ENCODE measurements at regions not wholly inside any gene's neighbourhood (a gene's known extent, or its start where the extent isn't known, plus 50 kb on each side); places are given as distances from the start of the nearest gene placed in this dataset.
"Not testable (repeated sequence)": the region's sequence is repeated elsewhere in the genome, so short reads cannot be mapped to it uniquely, and the experiment has no call there.

GRCh38 chrX:40887476-40887875, 152.1 kb upstream of the MED14 start:
- no peak for DNase-seq (ENCODE audit: low spot score)

GRCh38 chrX:40891798-40892197, 156.5 kb upstream of the MED14 start:
- no peak for DNase-seq (ENCODE audit: low spot score)

DNA sequence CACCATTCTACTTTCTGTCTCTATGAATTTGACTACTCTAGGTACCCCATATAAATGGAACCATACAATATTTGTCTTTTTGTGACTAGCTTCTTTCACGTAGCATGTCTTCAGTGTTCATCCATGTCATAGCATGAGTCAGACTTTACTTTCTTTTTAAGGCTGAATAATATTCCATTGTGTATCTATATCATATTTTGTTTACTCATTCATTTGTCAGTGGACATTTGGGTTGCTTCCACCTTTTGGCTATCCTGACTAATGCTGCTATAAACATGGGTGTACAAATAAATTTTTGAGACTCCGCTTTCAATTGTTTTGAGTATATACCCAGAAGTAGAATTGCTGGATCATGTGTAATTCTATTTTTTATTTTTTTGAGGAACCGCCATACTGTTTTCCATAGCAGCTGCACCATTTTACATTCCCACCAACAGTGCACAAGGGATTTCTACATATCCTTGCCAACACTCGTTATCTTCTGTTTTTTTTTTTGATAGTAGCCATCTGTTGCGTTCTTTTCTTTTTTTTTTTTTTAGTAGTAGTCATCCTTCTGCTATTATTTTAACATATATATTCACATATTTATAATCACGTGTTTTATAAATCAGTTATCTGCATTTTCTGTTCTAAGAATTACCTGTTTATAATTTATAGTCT, 158.0 kb upstream of the MED14 start:
- no peak for DNase-seq (ENCODE audit: low spot score)

- DNase-seq (ENCODE audit: low spot score): no peak
These were observed 159.9 kb upstream of the MED14 start for GRCh38 chrX:40895246-40895645.

- no peak for DNase-seq (ENCODE audit: low spot score)
These were observed 162.5 kb upstream of the MED14 start for GRCh38 chrX:40897718-40898270.

GRCh38 chrX:40904739-40905138, 169.4 kb upstream of the MED14 start:
- not testable (repeated sequence) for DNase-seq (ENCODE audit: low spot score)

- no peak for DNase-seq (ENCODE audit: low spot score)
These were observed 172.7 kb upstream of the MED14 start for GRCh38 chrX:40908026-40908425.

DNA sequence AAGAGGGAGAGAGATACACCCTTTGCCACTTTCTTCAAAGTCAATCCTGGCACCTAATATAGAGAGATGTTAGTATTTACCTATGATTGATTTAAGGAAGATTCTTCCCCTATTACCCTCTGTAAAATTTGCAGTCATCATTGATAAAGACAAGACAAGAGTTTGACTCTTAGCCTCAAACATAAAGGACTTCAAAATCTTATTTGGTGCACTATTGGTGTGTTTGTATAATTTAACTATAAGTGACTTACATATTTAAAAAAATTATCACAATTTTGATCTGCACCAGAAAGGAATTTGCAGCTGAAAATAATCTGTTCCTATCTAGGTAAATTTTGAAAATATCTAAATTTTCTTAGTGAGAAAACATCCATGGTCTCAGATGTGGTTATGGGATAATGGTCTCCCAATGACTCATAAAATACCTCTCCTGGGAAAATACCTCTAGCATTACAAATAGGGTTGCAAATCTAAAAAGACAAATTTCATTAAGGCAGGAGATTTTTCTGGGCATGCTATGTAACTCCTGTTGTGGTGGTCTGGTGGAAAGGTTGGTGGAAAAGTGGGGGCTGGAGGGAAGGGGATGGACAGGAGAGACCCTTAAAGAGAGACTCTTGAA, 173.6 kb upstream of the MED14 start:
- no peak for DNase-seq (ENCODE audit: low spot score)

GRCh38 chrX:40912166-40912565, 173.1 kb upstream of the USP9X start:
- DNase-seq (ENCODE audit: low spot score): no peak

- no peak for DNase-seq (ENCODE audit: low spot score)
These were observed 172.7 kb upstream of the USP9X start for GRCh38 chrX:40912576-40912975.

GRCh38 chrX:40920351-40920750, 164.9 kb upstream of the USP9X start:
- DNase-seq (ENCODE audit: low spot score): no peak

DNA sequence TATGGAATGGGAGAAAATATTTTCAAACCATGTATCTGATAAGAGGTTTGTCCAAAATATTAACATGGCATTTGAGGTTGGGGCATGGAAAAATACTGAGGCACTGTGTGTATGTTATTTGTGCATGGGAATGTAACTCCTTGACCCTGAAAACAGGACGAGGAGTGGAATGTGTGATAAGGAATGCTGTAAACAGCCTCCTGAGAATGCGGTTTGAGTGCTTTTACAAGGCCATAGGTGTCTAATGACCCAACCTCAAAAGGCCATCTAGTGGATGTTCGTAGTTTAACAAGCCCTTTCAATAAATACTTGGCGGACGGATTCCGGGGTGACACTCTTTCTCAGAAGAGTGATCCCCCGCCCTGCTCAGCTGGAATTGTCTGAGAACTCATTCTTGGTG, 162.9 kb upstream of the USP9X start:
- no peak for DNase-seq (ENCODE audit: low spot score)

- DNase-seq (ENCODE audit: low spot score): not testable (repeated sequence)
These were observed 158.4 kb upstream of the USP9X start for GRCh38 chrX:40926739-40927427.

- no peak for DNase-seq (ENCODE audit: low spot score)
These were observed 157.2 kb upstream of the USP9X start for GRCh38 chrX:40928076-40928475.

- DNase-seq (ENCODE audit: low spot score): no peak
These were observed 153.3 kb upstream of the USP9X start for GRCh38 chrX:40931921-40932320.

GRCh38 chrX:40933132-40933705, 152.0 kb upstream of the USP9X start:
- no peak for DNase-seq (ENCODE audit: low spot score)

- DNase-seq (ENCODE audit: low spot score): no peak
These were observed 151.4 kb upstream of the USP9X start for GRCh38 chrX:40933706-40934425.

- no peak for DNase-seq (ENCODE audit: low spot score)
These were observed 148.4 kb upstream of the USP9X start for GRCh38 chrX:40936827-40937226.

GRCh38 chrX:40938423-40938822, 146.8 kb upstream of the USP9X start:
- no peak for DNase-seq (ENCODE audit: low spot score)

DNA sequence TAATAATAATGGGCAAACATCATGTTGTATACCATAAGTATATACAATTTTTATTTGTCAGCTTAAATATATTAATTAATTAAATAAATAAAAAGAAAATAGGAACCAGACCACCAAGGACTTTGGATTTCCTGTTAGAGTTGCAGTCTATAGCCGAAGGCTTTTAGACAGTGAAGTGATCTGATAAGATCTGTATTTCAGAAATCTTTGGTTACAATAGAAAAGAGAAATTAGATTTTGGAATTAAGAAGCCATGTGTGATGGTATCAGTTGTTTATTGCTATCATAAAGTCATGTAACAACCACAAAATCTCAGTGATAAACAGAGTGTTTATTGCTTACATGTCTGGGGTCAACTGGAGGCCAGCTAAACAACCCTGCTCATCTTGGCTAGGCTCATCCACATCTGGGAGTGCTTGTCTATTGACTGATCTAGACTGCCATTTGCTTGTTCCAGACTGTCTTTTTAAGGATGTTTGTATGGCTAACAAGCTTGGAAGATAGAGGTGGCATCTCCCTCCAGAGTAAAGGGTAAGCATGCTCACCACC, 142.1 kb upstream of the USP9X start:
- DNase-seq (ENCODE audit: low spot score): no peak

GRCh38 chrX:40945361-40945713, 139.9 kb upstream of the USP9X start:
- DNase-seq (ENCODE audit: low spot score): no peak

DNA sequence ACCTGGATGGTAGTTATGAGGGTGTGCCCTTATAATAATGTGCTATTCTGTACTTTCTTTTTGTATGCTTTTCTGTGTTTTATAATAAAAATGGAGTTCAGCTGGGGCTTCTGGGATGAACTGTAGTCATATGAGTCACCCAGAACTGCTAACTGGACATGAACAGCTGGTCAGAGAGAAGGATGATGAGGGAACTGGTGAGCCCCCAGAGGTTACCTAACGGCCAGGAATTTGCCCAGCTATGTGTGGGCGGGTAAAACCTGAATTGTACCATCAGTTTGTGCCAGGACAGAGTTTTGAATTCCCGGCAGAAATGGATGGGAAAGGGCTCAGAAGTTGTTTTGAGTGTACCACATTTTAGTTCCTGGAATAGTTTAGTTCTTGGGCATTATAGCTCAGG, 138.0 kb upstream of the USP9X start:
- no peak for DNase-seq (ENCODE audit: low spot score)
